WTC11 (cell line): ENCODE measurements at regions not wholly inside any gene's neighbourhood (a gene's known extent, or its start where the extent isn't known, plus 50 kb on each side); places are given as distances from the start of the nearest gene placed in this dataset.

Source experiments
- ETV6 ChIP-seq: sonication (generic); formaldehyde crosslinking; IDR thresholded peaks from 2 replicates; pipeline ENCODE4 v1.8.1; 2022; ENCODE audit warnings: mild to moderate bottlenecking, missing genetic modification reagents
- TF ChIP-seq, protein P1 (sequence below): fragments of 200-600 bp; IDR thresholded peaks from 2 replicates; pipeline ENCODE4 v1.8.0; 2022; ENCODE audit warnings: antibody characterized with exemption
- TF ChIP-seq, protein P2 (sequence below): sonication (generic); formaldehyde crosslinking; IDR thresholded peaks from 2 replicates; pipeline ENCODE4 v1.8.1; 2022; ENCODE audit warnings: missing genetic modification reagents, borderline replicate concordance

DNA sequence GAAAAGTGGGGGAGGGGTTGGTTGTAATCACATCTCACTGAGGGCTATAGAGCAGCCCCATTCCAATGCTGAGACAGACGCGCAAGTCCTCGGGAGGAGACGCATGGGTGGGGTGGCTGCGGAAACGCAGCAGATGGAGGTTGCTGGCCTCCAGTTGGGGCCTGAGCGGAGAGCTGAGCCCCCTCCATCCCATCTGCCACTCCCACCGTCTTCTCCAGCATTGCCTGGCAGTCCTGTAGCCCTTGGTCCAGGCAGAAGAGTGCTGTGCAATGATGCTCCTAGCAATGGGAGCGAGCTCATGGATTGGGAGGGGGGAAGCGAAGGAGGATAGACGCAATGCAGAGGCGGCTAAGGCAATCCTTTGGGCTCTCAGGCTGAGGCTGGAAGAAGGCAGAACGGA is 79.4 kb upstream of the GLRA1 start:
- TF ChIP-seq ETV6 (CRISPR knock-in tag): no peak
- TF ChIP-seq, protein P1, sequence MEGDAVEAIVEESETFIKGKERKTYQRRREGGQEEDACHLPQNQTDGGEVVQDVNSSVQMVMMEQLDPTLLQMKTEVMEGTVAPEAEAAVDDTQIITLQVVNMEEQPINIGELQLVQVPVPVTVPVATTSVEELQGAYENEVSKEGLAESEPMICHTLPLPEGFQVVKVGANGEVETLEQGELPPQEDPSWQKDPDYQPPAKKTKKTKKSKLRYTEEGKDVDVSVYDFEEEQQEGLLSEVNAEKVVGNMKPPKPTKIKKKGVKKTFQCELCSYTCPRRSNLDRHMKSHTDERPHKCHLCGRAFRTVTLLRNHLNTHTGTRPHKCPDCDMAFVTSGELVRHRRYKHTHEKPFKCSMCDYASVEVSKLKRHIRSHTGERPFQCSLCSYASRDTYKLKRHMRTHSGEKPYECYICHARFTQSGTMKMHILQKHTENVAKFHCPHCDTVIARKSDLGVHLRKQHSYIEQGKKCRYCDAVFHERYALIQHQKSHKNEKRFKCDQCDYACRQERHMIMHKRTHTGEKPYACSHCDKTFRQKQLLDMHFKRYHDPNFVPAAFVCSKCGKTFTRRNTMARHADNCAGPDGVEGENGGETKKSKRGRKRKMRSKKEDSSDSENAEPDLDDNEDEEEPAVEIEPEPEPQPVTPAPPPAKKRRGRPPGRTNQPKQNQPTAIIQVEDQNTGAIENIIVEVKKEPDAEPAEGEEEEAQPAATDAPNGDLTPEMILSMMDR: no peak
- TF ChIP-seq, protein P2, sequence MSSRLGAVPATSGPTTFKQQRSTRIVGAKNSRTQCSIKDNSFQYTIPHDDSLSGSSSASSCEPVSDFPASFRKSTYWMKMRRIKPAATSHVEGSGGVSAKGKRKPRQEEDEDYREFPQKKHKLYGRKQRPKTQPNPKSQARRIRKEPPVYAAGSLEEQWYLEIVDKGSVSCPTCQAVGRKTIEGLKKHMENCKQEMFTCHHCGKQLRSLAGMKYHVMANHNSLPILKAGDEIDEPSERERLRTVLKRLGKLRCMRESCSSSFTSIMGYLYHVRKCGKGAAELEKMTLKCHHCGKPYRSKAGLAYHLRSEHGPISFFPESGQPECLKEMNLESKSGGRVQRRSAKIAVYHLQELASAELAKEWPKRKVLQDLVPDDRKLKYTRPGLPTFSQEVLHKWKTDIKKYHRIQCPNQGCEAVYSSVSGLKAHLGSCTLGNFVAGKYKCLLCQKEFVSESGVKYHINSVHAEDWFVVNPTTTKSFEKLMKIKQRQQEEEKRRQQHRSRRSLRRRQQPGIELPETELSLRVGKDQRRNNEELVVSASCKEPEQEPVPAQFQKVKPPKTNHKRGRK (CRISPR knock-in tag): no peak
